ENCODE measurements at regions not wholly inside any gene's neighbourhood (a gene's known extent, or its start where the extent isn't known, plus 50 kb on each side); places are given as distances from the start of the nearest gene placed in this dataset.
A peak's percentile ranks its signal among the peaks of the same experiment; 100 is the strongest.
"Not testable (repeated sequence)": the region's sequence is repeated elsewhere in the genome, so short reads cannot be mapped to it uniquely, and the experiment has no call there.

GRCh38 chr15:59904450-59905135 is 99.5 kb upstream of the FOXB1 start:
- no peak overlapping the region for H3K27ac ChIP-seq
- H3K27me3 ChIP-seq, result no peaks in the 10 kb centered on the region
- peaks cover 0 to 4% (median 0%) of the 10 kb centered on the region in 4 donors for H3K4me1 ChIP-seq
- ATAC-seq (ENCODE audit: low FRiP score in 2 of 2), result no peak
- WGBS, 2 donors, result 32 to 39% methylated on average over 14 to 17 of the region's 17 CpGs
- H3K4me3 ChIP-seq, result no peak overlapping the region
- H3K9me3 ChIP-seq, result no peaks in the 10 kb centered on the region
- peak in 1 of 2 donors; percentile 25 for DNase-seq
- H3K36me3 ChIP-seq, result no peaks in the 10 kb centered on the region
- TF ChIP-seq CTCF (IDR thresholded peaks at IDR 0.05) (no peak), POLR2AphosphoS5 (IDR thresholded peaks at IDR 0.05) (no peak), EP300 (IDR thresholded peaks at IDR 0.05) (no peak), POLR2A (IDR thresholded peaks at IDR 0.05) (no peak)

GRCh38 chr15:59896663-59897074 is 107.4 kb upstream of the FOXB1 start:
- no peak overlapping the region for H3K27ac ChIP-seq
- DNase-seq, result no peak
- ATAC-seq (ENCODE audit: low FRiP score in 2 of 2), result no peak
- no peaks in the 10 kb centered on the region for H3K36me3 ChIP-seq
- H3K9me3 ChIP-seq, result no peaks in the 10 kb centered on the region
- no peak overlapping the region for H3K4me3 ChIP-seq
- TF ChIP-seq CTCF (IDR thresholded peaks at IDR 0.05), result no peak
- TF ChIP-seq EP300 (IDR thresholded peaks at IDR 0.05), result no peak
- TF ChIP-seq POLR2A (IDR thresholded peaks at IDR 0.05), result no peak
- TF ChIP-seq POLR2AphosphoS5 (IDR thresholded peaks at IDR 0.05), result no peak
- no peaks in the 10 kb centered on the region for H3K4me1 ChIP-seq
- no peaks in the 10 kb centered on the region for H3K27me3 ChIP-seq
- WGBS, 2 donors, result 62 to 69% methylated on average over 5 of the region's 5 CpGs

GRCh38 chr15:59894835-59895234 is 109.3 kb upstream of the FOXB1 start:
- 42 to 45% methylated on average over 1 of the region's 1 CpG for WGBS, 2 donors
- H3K4me3 ChIP-seq, result no peak overlapping the region
- H3K9me3 ChIP-seq, result no peaks in the 10 kb centered on the region
- TF ChIP-seq CTCF (IDR thresholded peaks at IDR 0.05), result no peak
- no peaks in the 10 kb centered on the region for H3K4me1 ChIP-seq
- no peak for DNase-seq
- H3K27me3 ChIP-seq, result no peaks in the 10 kb centered on the region
- H3K27ac ChIP-seq, result no peak overlapping the region
- no peaks in the 10 kb centered on the region for H3K36me3 ChIP-seq
- no peak for ATAC-seq (ENCODE audit: low FRiP score in 2 of 2)

GRCh38 chr15:59892985-59893384 is 111.1 kb upstream of the FOXB1 start:
- TF ChIP-seq EP300 (IDR thresholded peaks at IDR 0.05) (no peak), CTCF (IDR thresholded peaks at IDR 0.05) (no peak), POLR2AphosphoS5 (IDR thresholded peaks at IDR 0.05) (no peak), POLR2A (IDR thresholded peaks at IDR 0.05) (no peak)
- no peak for ATAC-seq (ENCODE audit: low FRiP score in 2 of 2)
- no peak overlapping the region for H3K27ac ChIP-seq

GRCh38 chr15:59887870-59888269 is 116.2 kb upstream of the FOXB1 start:
- not testable (repeated sequence) for H3K36me3 ChIP-seq; ATAC-seq (ENCODE audit: low FRiP score in 2 of 2); H3K27ac ChIP-seq; DNase-seq; H3K4me1 ChIP-seq; H3K27me3 ChIP-seq; H3K9me3 ChIP-seq; H3K4me3 ChIP-seq
- WGBS, 2 donors, result 88 to 89% methylated on average over 1 of the region's 1 CpG

More at GRCh38 chr15:59892985-59893384, 111.1 kb upstream of the FOXB1 start:
- H3K4me1 ChIP-seq, result no peaks in the 10 kb centered on the region
- H3K4me3 ChIP-seq, result no peak overlapping the region
- DNase-seq, result no peak
- no peaks in the 10 kb centered on the region for H3K9me3 ChIP-seq
- H3K27me3 ChIP-seq, result no peaks in the 10 kb centered on the region
- no peaks in the 10 kb centered on the region for H3K36me3 ChIP-seq
- 38 to 58% methylated on average over 1 of the region's 1 CpG for WGBS, 2 donors
